ENCODE measurements at regions not wholly inside any gene's neighbourhood (a gene's known extent, or its start where the extent isn't known, plus 50 kb on each side); places are given as distances from the start of the nearest gene placed in this dataset.

GRCh38 chr20:40203032-40203431 lies 486.0 kb downstream of the MAFB start:
- no peak for DNase-seq (ENCODE audit: low read depth, low spot score)
- H3K4me3 ChIP-seq (ENCODE audit: low read depth, low read length): no peak overlapping the region
- ChIA-PET CTCF (no interaction called here), POLR2A (no interaction called here)
- no peak for TF ChIP-seq CTCF (IDR thresholded peaks at IDR 0.05; ENCODE audit: insufficient read depth, low read length, missing control alignments)

- POLR2A ChIA-PET: interaction anchor here (0.8 kb wide), 1 partner anchor 491 kb away, joined by 3 read pairs; the partner anchor contains the start of gene MAFB
- no peak for TF ChIP-seq CTCF (IDR thresholded peaks at IDR 0.05; ENCODE audit: insufficient read depth, low read length, missing control alignments)
- CTCF ChIA-PET: interaction anchor here (0.8 kb wide), 1 partner anchor 349 kb away, joined by 3 read pairs; no protein-coding TSS in a partner anchor
- DNase-seq (ENCODE audit: low read depth, low spot score): peak; percentile 4
- no peak overlapping the region for H3K4me3 ChIP-seq (ENCODE audit: low read depth, low read length)
These were observed 491.3 kb downstream of the MAFB start for GRCh38 chr20:40197691-40198090.

- ChIA-PET CTCF (interaction anchor here (0.8 kb wide), 1 partner anchor 348 kb away, joined by 3 read pairs; no protein-coding TSS in a partner anchor), POLR2A (no interaction called here)
- DNase-seq (ENCODE audit: low read depth, low spot score): no peak
- no peak for TF ChIP-seq CTCF (IDR thresholded peaks at IDR 0.05; ENCODE audit: insufficient read depth, low read length, missing control alignments)
- no peak overlapping the region for H3K4me3 ChIP-seq (ENCODE audit: low read depth, low read length)
These were observed 492.1 kb downstream of the MAFB start for GRCh38 chr20:40196846-40197436.

- CTCF ChIA-PET: no interaction called here
- no peak for TF ChIP-seq CTCF (IDR thresholded peaks at IDR 0.05; ENCODE audit: insufficient read depth, low read length, missing control alignments)
- DNase-seq (ENCODE audit: low read depth, low spot score): no peak
- H3K4me3 ChIP-seq (ENCODE audit: low read depth, low read length): no peak overlapping the region
- POLR2A ChIA-PET: no interaction called here
These were observed 493.3 kb downstream of the MAFB start for GRCh38 chr20:40195742-40196141.

- ChIA-PET POLR2A (no interaction called here), CTCF (no interaction called here)
- no peak overlapping the region for H3K4me3 ChIP-seq (ENCODE audit: low read depth, low read length)
- no peak for DNase-seq (ENCODE audit: low read depth, low spot score)
- TF ChIP-seq CTCF (IDR thresholded peaks at IDR 0.05; ENCODE audit: insufficient read depth, low read length, missing control alignments): no peak
These were observed 496.5 kb downstream of the MAFB start for GRCh38 chr20:40192529-40192928.

GRCh38 chr20:40192081-40192480 lies 497.0 kb downstream of the MAFB start:
- TF ChIP-seq CTCF (IDR thresholded peaks at IDR 0.05; ENCODE audit: insufficient read depth, low read length, missing control alignments): no peak
- ChIA-PET CTCF (no interaction called here), POLR2A (no interaction called here)
- DNase-seq (ENCODE audit: low read depth, low spot score): no peak
- no peak overlapping the region for H3K4me3 ChIP-seq (ENCODE audit: low read depth, low read length)

Measured in AG04449 (cell line).